Sigmoid colon (tissue), 4 donors: ENCODE measurements at regions not wholly inside any gene's neighbourhood (a gene's known extent, or its start where the extent isn't known, plus 50 kb on each side); places are given as distances from the start of the nearest gene placed in this dataset.

Experiments
- EP300 ChIP-seq, 4 donors: sonication (generic); formaldehyde crosslinking; IDR thresholded peaks; one replicate each; pipeline ENCODE4 v1.6.1; 2017; ENCODE audit warnings: antibody characterized with exemption in 4 of 4
- POLR2A ChIP-seq, 2 donors: fragments of 450-650 bp; IDR thresholded peaks; one replicate each; pipeline ENCODE4 v1.6.1; 2016; ENCODE audit warnings: antibody characterized with exemption in 2 of 2, mild to moderate bottlenecking in 2 of 2, moderate library complexity in 2 of 2
- POLR2AphosphoS5 ChIP-seq, 4 donors: sonication (generic); formaldehyde crosslinking; IDR thresholded peaks; one replicate each; pipeline ENCODE4 v1.6.1; 2017; ENCODE audit warnings: antibody characterized with exemption in 4 of 4
- TF ChIP-seq, protein P1 (sequence below), 4 experiments: fragments of 450-650 bp in 3 of 4; fragments of 200-600 bp in 1 of 4; IDR thresholded peaks; one replicate each; pipeline ENCODE4 v1.5.1; 2016 to 2019; ENCODE audit warnings: antibody characterized with exemption in 4 of 4, mild to moderate bottlenecking in 3 of 4, moderate library complexity in 2 of 4

DNA sequence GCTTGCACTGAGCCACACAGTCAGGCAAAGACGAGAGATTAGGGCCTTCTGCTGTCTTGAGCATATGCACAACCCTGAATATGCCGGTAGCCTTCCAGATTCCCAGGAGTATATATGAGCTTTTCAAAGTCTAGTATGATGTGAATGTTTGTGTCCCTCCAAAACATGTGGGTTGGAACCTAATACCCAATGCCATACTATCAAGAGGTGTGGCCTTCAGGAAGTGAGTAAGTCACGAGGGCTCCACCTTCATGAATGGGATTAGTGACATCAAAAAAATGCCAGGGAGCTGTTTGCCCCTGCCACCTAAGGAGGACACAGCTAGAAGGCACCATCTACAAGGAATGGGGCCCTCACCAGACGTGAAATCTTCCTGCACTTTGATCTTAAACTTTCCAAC lies 105.2 kb downstream of the CH25H start:
- TF ChIP-seq, protein P1, sequence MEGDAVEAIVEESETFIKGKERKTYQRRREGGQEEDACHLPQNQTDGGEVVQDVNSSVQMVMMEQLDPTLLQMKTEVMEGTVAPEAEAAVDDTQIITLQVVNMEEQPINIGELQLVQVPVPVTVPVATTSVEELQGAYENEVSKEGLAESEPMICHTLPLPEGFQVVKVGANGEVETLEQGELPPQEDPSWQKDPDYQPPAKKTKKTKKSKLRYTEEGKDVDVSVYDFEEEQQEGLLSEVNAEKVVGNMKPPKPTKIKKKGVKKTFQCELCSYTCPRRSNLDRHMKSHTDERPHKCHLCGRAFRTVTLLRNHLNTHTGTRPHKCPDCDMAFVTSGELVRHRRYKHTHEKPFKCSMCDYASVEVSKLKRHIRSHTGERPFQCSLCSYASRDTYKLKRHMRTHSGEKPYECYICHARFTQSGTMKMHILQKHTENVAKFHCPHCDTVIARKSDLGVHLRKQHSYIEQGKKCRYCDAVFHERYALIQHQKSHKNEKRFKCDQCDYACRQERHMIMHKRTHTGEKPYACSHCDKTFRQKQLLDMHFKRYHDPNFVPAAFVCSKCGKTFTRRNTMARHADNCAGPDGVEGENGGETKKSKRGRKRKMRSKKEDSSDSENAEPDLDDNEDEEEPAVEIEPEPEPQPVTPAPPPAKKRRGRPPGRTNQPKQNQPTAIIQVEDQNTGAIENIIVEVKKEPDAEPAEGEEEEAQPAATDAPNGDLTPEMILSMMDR (IDR thresholded peaks at IDR 0.05): no peak
- TF ChIP-seq EP300 (IDR thresholded peaks at IDR 0.05) (no peak), POLR2A (IDR thresholded peaks at IDR 0.05) (no peak), POLR2AphosphoS5 (IDR thresholded peaks at IDR 0.05) (no peak)
